PFSK-1 (cell line): ENCODE measurements at regions not wholly inside any gene's neighbourhood (a gene's known extent, or its start where the extent isn't known, plus 50 kb on each side); places are given as distances from the start of the nearest gene placed in this dataset.

Experiments
- POLR2AphosphoS5 ChIP-seq: IDR thresholded peaks from 2 replicates; pipeline ENCODE4 v1.6.1; 2012; ENCODE audit warnings: low read depth, mild to moderate bottlenecking, control low read depth, low read length, moderate library complexity
- REST ChIP-seq, 2 experiments: IDR thresholded peaks; 2 replicates each; pipeline versions ENCODE4 v1.6.1 to v1.8.0; 2011 to 2012; ENCODE audit warnings: low read depth in 2 of 2, low read length in 2 of 2, control low read depth in 1 of 2, inconsistent platforms in 1 of 2, mild to moderate bottlenecking in 1 of 2, moderate library complexity in 1 of 2; ENCODE audit not compliant: insufficient read depth in 1 of 2
- SIN3A ChIP-seq: IDR thresholded peaks from 2 replicates; pipeline ENCODE4 v1.6.1; 2012; ENCODE audit warnings: mild to moderate bottlenecking, low read length, moderate library complexity, borderline replicate concordance; ENCODE audit not compliant: insufficient read depth

- TF ChIP-seq REST (IDR thresholded peaks at IDR 0.05; ENCODE audit: insufficient read depth in 1 of 2, low read depth in 2 of 2, low read length in 2 of 2) = no peak
- TF ChIP-seq SIN3A = no peak
- TF ChIP-seq POLR2AphosphoS5 = no peak
Measured at GRCh38 chr2:18824915-18825314, 235.5 kb upstream of the NT5C1B start.
